22Rv1 (cell line): ENCODE measurements at regions not wholly inside any gene's neighbourhood (a gene's known extent, or its start where the extent isn't known, plus 50 kb on each side); places are given as distances from the start of the nearest gene placed in this dataset.

Source experiments
- H3K27ac ChIP-seq: fragments of 450-650 bp; 2 replicates; pipeline ENCODE4 v1.5.1; 2017
- ZFX ChIP-seq: fragments of 450-650 bp; IDR thresholded peaks from 2 replicates; pipeline ENCODE4 v1.6.1; 2017; ENCODE audit warnings: antibody characterized with exemption, borderline replicate concordance
- TF ChIP-seq, protein P1 (sequence below): fragments of 450-650 bp; IDR thresholded peaks from 2 replicates; pipeline ENCODE4 v1.5.1; 2017; ENCODE audit warnings: mild to moderate bottlenecking

GRCh38 chr18:39743463-39743862 is 2177.9 kb upstream of the CELF4 start:
- no peak overlapping the region for H3K27ac ChIP-seq
- TF ChIP-seq ZFX: no peak
- TF ChIP-seq, protein P1, sequence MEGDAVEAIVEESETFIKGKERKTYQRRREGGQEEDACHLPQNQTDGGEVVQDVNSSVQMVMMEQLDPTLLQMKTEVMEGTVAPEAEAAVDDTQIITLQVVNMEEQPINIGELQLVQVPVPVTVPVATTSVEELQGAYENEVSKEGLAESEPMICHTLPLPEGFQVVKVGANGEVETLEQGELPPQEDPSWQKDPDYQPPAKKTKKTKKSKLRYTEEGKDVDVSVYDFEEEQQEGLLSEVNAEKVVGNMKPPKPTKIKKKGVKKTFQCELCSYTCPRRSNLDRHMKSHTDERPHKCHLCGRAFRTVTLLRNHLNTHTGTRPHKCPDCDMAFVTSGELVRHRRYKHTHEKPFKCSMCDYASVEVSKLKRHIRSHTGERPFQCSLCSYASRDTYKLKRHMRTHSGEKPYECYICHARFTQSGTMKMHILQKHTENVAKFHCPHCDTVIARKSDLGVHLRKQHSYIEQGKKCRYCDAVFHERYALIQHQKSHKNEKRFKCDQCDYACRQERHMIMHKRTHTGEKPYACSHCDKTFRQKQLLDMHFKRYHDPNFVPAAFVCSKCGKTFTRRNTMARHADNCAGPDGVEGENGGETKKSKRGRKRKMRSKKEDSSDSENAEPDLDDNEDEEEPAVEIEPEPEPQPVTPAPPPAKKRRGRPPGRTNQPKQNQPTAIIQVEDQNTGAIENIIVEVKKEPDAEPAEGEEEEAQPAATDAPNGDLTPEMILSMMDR: no peak

GRCh38 chr18:39741755-39742466 is 2176.3 kb upstream of the CELF4 start:
- H3K27ac ChIP-seq: no peak overlapping the region
- TF ChIP-seq, protein P1: no peak
- no peak for TF ChIP-seq ZFX

DNA sequence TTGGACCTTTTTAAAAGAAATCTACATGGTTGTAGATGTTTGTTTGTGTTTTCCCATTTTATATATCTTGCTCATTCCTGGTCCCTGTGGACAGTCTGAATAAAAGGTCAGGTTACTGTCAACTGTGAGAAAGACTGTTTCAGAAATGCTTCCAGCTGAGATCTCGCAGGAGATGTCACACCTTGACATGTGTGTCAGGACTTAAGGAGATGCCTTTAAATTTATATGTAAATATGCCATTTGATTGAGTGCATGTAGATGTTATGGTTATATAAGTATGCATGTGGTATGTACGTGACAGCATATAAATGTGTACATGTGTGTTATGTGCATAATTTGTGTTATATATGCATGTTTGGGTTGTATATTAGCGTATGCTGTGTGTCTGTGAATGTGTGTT is 2172.3 kb upstream of the CELF4 start:
- H3K27ac ChIP-seq: no peak overlapping the region
- no peak for TF ChIP-seq ZFX

GRCh38 chr18:39732918-39733317 is 2167.3 kb upstream of the CELF4 start:
- H3K27ac ChIP-seq: no peak overlapping the region
- TF ChIP-seq, protein P1: peak; percentile 21; the same call in 1 of the 2 replicates
- TF ChIP-seq ZFX: no peak

GRCh38 chr18:39730606-39731005 is 2165.0 kb upstream of the CELF4 start:
- no peak for TF ChIP-seq ZFX
- TF ChIP-seq, protein P1: no peak
- H3K27ac ChIP-seq: no peak overlapping the region

GRCh38 chr18:39724652-39725051 is 2159.1 kb upstream of the CELF4 start:
- H3K27ac ChIP-seq: no peak overlapping the region
- TF ChIP-seq, protein P1: no peak
- TF ChIP-seq ZFX: no peak

- TF ChIP-seq, protein P1: no peak
- no peak for TF ChIP-seq ZFX
- H3K27ac ChIP-seq: no peak overlapping the region
Measured at GRCh38 chr18:39721712-39722111, 2156.1 kb upstream of the CELF4 start.

DNA sequence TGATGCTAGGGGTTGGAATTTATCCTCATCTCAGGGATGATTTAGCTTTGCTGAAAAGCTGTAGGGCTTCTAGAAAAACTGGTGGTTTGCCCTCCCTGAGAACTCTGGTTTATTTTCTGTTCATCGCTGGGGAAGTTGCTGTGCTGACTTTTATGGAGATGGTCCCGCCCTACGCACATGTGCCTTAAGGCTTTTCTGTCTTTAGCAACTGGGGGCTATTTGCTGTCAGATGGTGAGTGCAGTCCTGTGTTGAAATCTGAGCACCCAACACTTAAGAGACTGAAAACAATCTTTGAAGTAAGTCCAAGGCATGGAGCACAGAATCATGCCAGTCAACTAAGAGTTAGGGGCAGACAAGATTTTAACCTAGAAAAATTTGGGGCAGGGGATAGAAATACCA is 2148.4 kb upstream of the CELF4 start:
- H3K27ac ChIP-seq: no peak overlapping the region
- TF ChIP-seq, protein P1: no peak
- TF ChIP-seq ZFX: no peak
